Astrocyte (in vitro differentiated cells and primary cell): ENCODE measurements at regions not wholly inside any gene's neighbourhood (a gene's known extent, or its start where the extent isn't known, plus 50 kb on each side); places are given as distances from the start of the nearest gene placed in this dataset.

Experiments used
- DNase-seq: peaks from one replicate; pipeline ENCODE4 v3.0.0-alpha.2; 2010; ENCODE audit warnings: low read depth
- FAIRE-seq: peaks from 2 replicates; lab custom pipeline; 2011; peaks lifted over from hg19 to GRCh38; lab: Jason Lieb, UNC
- H2AFZ ChIP-seq: 2 replicates; pipeline ENCODE4 v1.6.0; 2012; ENCODE audit warnings: low read depth, low read length, inconsistent platforms
- H3K27ac ChIP-seq: 2 replicates; pipeline ENCODE4 v1.5.1; 2011; ENCODE audit warnings: low read depth, low read length, inconsistent platforms
- H3K27me3 ChIP-seq: 2 replicates; pipeline ENCODE4 v1.6.0; 2011; ENCODE audit warnings: low read length, inconsistent platforms; ENCODE audit not compliant: insufficient read depth
- H3K36me3 ChIP-seq: 2 replicates; pipeline ENCODE4 v1.5.1; 2011; ENCODE audit warnings: low read length, inconsistent platforms; ENCODE audit not compliant: insufficient read depth
- H3K4me1 ChIP-seq: 2 replicates; pipeline ENCODE4 v1.5.1; 2011; ENCODE audit warnings: low read length, inconsistent platforms; ENCODE audit not compliant: insufficient read depth
- H3K4me2 ChIP-seq: 2 replicates; pipeline ENCODE4 v1.6.0; 2012; ENCODE audit warnings: low read length, inconsistent platforms
- H3K4me3 ChIP-seq: 2 replicates; pipeline ENCODE4 v1.5.1; 2011; ENCODE audit warnings: low read depth, mild to moderate bottlenecking, low read length, inconsistent platforms; ENCODE audit not compliant: insufficient read depth
- H3K79me2 ChIP-seq: 2 replicates; pipeline ENCODE4 v1.6.0; 2012; ENCODE audit warnings: mild to moderate bottlenecking, low read length, inconsistent platforms; ENCODE audit not compliant: insufficient read depth
- H3K9ac ChIP-seq: 2 replicates; pipeline ENCODE4 v1.6.0; 2012; ENCODE audit warnings: mild to moderate bottlenecking, low read length, inconsistent platforms
- H3K9me3 ChIP-seq: 2 replicates; pipeline ENCODE4 v1.5.1; 2012; ENCODE audit warnings: low read depth, mild to moderate bottlenecking, low read length, inconsistent platforms; ENCODE audit not compliant: insufficient read depth
- H4K20me1 ChIP-seq: 2 replicates; pipeline ENCODE4 v1.6.0; 2012; ENCODE audit warnings: low read length, inconsistent platforms; ENCODE audit not compliant: insufficient read depth
- H3K27ac Mint-ChIP-seq: one replicate; pipeline ENCODE4 v1.8.0; 2021; ENCODE audit warnings: mild to moderate bottlenecking, mixed read lengths; ENCODE audit not compliant: unreplicated experiment
- H3K27me3 Mint-ChIP-seq: one replicate; pipeline ENCODE4 v1.8.0; 2021; ENCODE audit warnings: low read depth, mixed read lengths; ENCODE audit not compliant: unreplicated experiment
- H3K36me3 Mint-ChIP-seq: one replicate; pipeline ENCODE4 v1.8.0; 2021; ENCODE audit warnings: low read depth, mixed read lengths; ENCODE audit not compliant: unreplicated experiment
- H3K4me1 Mint-ChIP-seq: one replicate; pipeline ENCODE4 v1.8.0; 2021; ENCODE audit warnings: low read depth, mixed read lengths; ENCODE audit not compliant: unreplicated experiment
- H3K4me3 Mint-ChIP-seq: one replicate; pipeline ENCODE4 v1.8.0; 2021; ENCODE audit warnings: mild to moderate bottlenecking, moderate library complexity, mixed read lengths; ENCODE audit not compliant: unreplicated experiment
- H3K9me3 Mint-ChIP-seq: one replicate; pipeline ENCODE4 v1.8.0; 2021; ENCODE audit warnings: mild to moderate bottlenecking, mixed read lengths; ENCODE audit not compliant: unreplicated experiment
- EZH2 ChIP-seq: IDR thresholded peaks from 2 replicates; pipeline ENCODE4 v1.6.1; 2012; ENCODE audit warnings: mild to moderate bottlenecking, low read length, inconsistent platforms; ENCODE audit not compliant: insufficient read depth
- TF ChIP-seq, protein P1 (sequence below): IDR thresholded peaks from 2 replicates; pipeline ENCODE4 v1.5.1; 2011; ENCODE audit warnings: low read depth, mild to moderate bottlenecking, inconsistent platforms, low read length, moderate library complexity; ENCODE audit not compliant: insufficient read depth

DNA sequence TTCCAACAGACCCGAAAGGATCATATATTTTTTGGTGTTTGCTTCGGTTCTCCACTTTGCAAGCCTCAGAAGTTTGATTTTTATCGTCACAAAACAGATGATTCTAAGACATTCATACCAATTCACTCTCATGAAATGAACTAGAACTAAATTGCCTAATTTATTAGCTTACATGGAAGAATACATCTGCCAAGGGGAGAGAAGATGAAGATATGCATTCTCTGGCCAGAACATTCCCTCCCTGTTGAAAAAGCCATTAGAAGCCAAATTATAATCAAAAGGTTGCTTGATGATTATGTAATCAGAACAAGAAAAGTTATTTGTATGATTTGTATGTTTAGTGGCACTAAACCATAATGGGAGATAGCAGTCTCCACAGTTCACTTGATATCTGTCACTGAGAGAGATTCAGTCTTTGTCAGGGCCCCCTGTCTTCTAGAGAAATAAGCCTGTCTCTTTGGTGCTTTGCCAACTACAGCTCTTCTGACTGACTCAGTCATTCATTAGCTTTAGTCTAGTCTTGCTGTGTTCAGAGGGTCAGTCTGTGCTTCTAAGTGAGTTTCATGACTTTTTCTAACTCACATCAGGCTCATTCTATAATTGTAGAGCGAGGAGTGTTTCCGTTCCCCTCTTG, 95.3 kb upstream of the GNAI1 start:
- Mint-ChIP-seq H3K9me3 (peaks cover 2% of the 10 kb centered on the region), H3K4me1 (peaks cover 5% of the 10 kb centered on the region), H3K36me3 (no peaks in the 10 kb centered on the region), H3K4me3 (no peak overlapping the region), H3K27me3 (no peaks in the 10 kb centered on the region), H3K27ac (no peak overlapping the region)
- no peaks in the 10 kb centered on the region for H3K36me3 ChIP-seq
- DNase-seq (no peak), FAIRE-seq (no peak)
- no peaks in the 10 kb centered on the region for H3K4me1 ChIP-seq
- no peak overlapping the region for H2AFZ ChIP-seq
- H3K27ac ChIP-seq: no peak overlapping the region
- no peak overlapping the region for H3K4me2 ChIP-seq
- H4K20me1 ChIP-seq: no peaks in the 10 kb centered on the region
- TF ChIP-seq, protein P1, sequence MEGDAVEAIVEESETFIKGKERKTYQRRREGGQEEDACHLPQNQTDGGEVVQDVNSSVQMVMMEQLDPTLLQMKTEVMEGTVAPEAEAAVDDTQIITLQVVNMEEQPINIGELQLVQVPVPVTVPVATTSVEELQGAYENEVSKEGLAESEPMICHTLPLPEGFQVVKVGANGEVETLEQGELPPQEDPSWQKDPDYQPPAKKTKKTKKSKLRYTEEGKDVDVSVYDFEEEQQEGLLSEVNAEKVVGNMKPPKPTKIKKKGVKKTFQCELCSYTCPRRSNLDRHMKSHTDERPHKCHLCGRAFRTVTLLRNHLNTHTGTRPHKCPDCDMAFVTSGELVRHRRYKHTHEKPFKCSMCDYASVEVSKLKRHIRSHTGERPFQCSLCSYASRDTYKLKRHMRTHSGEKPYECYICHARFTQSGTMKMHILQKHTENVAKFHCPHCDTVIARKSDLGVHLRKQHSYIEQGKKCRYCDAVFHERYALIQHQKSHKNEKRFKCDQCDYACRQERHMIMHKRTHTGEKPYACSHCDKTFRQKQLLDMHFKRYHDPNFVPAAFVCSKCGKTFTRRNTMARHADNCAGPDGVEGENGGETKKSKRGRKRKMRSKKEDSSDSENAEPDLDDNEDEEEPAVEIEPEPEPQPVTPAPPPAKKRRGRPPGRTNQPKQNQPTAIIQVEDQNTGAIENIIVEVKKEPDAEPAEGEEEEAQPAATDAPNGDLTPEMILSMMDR: no peak
- TF ChIP-seq EZH2: no peak
- no peaks in the 10 kb centered on the region for H3K9me3 ChIP-seq
- H3K4me3 ChIP-seq: no peak overlapping the region
- no peaks in the 10 kb centered on the region for H3K27me3 ChIP-seq
- no peak overlapping the region for H3K9ac ChIP-seq
- H3K79me2 ChIP-seq: no peaks in the 10 kb centered on the region

- Histone ChIP-seq H2AFZ (no peak overlapping the region), H3K27ac (no peak overlapping the region), H4K20me1 (no peaks in the 10 kb centered on the region), H3K79me2 (no peaks in the 10 kb centered on the region), H3K27me3 (no peaks in the 10 kb centered on the region), H3K36me3 (no peaks in the 10 kb centered on the region), H3K4me3 (no peak overlapping the region), H3K9ac (no peak overlapping the region), H3K4me2 (no peak overlapping the region), H3K4me1 (no peaks in the 10 kb centered on the region), H3K9me3 (no peaks in the 10 kb centered on the region)
- FAIRE-seq: no peak
- H3K27me3 Mint-ChIP-seq: no peaks in the 10 kb centered on the region
- no peak overlapping the region for H3K4me3 Mint-ChIP-seq
- no peak for DNase-seq
- no peak overlapping the region for H3K27ac Mint-ChIP-seq
- H3K36me3 Mint-ChIP-seq: no peaks in the 10 kb centered on the region
- TF ChIP-seq, protein P1: no peak
- TF ChIP-seq EZH2: no peak
- peaks cover 5% of the 10 kb centered on the region for H3K4me1 Mint-ChIP-seq
- H3K9me3 Mint-ChIP-seq: no peaks in the 10 kb centered on the region
Measured at GRCh38 chr7:80037689-80038088, 96.9 kb upstream of the GNAI1 start.

GRCh38 chr7:80036107-80036506, 98.5 kb upstream of the GNAI1 start:
- Mint-ChIP-seq H3K27ac (no peak overlapping the region), H3K9me3 (no peaks in the 10 kb centered on the region), H3K4me1 (peaks cover 5% of the 10 kb centered on the region), H3K4me3 (no peak overlapping the region), H3K36me3 (no peaks in the 10 kb centered on the region), H3K27me3 (no peaks in the 10 kb centered on the region)
- Histone ChIP-seq H3K4me3 (no peak overlapping the region), H3K4me1 (no peaks in the 10 kb centered on the region), H3K27me3 (no peaks in the 10 kb centered on the region), H3K36me3 (no peaks in the 10 kb centered on the region), H3K79me2 (no peaks in the 10 kb centered on the region), H3K27ac (no peak overlapping the region), H4K20me1 (no peaks in the 10 kb centered on the region), H3K9ac (no peak overlapping the region), H3K4me2 (no peak overlapping the region), H3K9me3 (no peaks in the 10 kb centered on the region), H2AFZ (no peak overlapping the region)
- DNase-seq (no peak), FAIRE-seq (no peak)
- TF ChIP-seq EZH2: no peak
- TF ChIP-seq, protein P1: no peak
